DND-41 (cell line): ENCODE measurements at regions not wholly inside any gene's neighbourhood (a gene's known extent, or its start where the extent isn't known, plus 50 kb on each side); places are given as distances from the start of the nearest gene placed in this dataset.

Experiments
- ATAC-seq: fragments of 200-7000 bp; cut with Tn5 transposase; 3 replicates; pipeline ENCODE4 v1.9.1; 2021; ENCODE audit warnings: low read depth; ENCODE audit not compliant: insufficient read depth
- DNase-seq: peaks from one replicate; pipeline ENCODE4 v3.0.0-alpha.2; 2020
- H2AFZ ChIP-seq: 2 replicates; pipeline ENCODE4 v1.6.0; 2012; ENCODE audit warnings: low read depth, low read length
- H3K27ac ChIP-seq: 2 replicates; pipeline ENCODE4 v1.5.1; 2012; ENCODE audit warnings: low read length, inconsistent platforms
- H3K27me3 ChIP-seq: fragments of 200-600 bp; sonication (generic); 2 replicates; pipeline ENCODE4 v1.6.0; 2012; ENCODE audit warnings: low read length, mild to moderate bottlenecking, inconsistent platforms; ENCODE audit not compliant: insufficient read depth, poor library complexity
- H3K36me3 ChIP-seq: 2 replicates; pipeline ENCODE4 v1.5.1; 2012; ENCODE audit warnings: low read length, inconsistent platforms; ENCODE audit not compliant: insufficient read depth
- H3K4me1 ChIP-seq: 2 replicates; pipeline ENCODE4 v1.5.1; 2012; ENCODE audit warnings: mild to moderate bottlenecking, low read length; ENCODE audit not compliant: insufficient read depth
- H3K4me2 ChIP-seq: 2 replicates; pipeline ENCODE4 v1.6.0; 2012; ENCODE audit warnings: mild to moderate bottlenecking, moderate library complexity, low read length, inconsistent platforms; ENCODE audit not compliant: insufficient read depth
- H3K4me3 ChIP-seq, 2 experiments: fragments of 200-600 bp in 1 of 2; shearing (Covaris generic) in 1 of 2; 2 replicates each; pipeline ENCODE4 v1.5.1; 2012 to 2016; ENCODE audit warnings: inconsistent platforms in 2 of 2, low read length in 2 of 2, mild to moderate bottlenecking in 2 of 2, low read depth in 1 of 2, moderate library complexity in 1 of 2
- H3K79me2 ChIP-seq: 2 replicates; pipeline ENCODE4 v1.6.0; 2012; ENCODE audit warnings: low read length, inconsistent platforms; ENCODE audit not compliant: insufficient read depth
- H3K9ac ChIP-seq: 2 replicates; pipeline ENCODE4 v1.6.0; 2012; ENCODE audit warnings: low read depth, mild to moderate bottlenecking, inconsistent platforms, low read length, moderate library complexity
- H3K9me3 ChIP-seq: 2 replicates; pipeline ENCODE4 v1.5.1; 2012; ENCODE audit warnings: low read length, moderate library complexity, mild to moderate bottlenecking, inconsistent platforms; ENCODE audit not compliant: insufficient read depth, severe bottlenecking
- H4K20me1 ChIP-seq: 2 replicates; pipeline ENCODE4 v1.6.0; 2012; ENCODE audit warnings: low read length; ENCODE audit not compliant: insufficient read depth
- CTCF ChIP-seq: IDR thresholded peaks from 2 replicates; pipeline ENCODE4 v1.5.1; 2012; ENCODE audit warnings: borderline replicate concordance, low read length, moderate library complexity, mild to moderate bottlenecking; ENCODE audit not compliant: poor library complexity, severe bottlenecking; ENCODE audit errors: extremely low read depth
- EZH2 ChIP-seq: IDR thresholded peaks from 3 replicates; pipeline ENCODE4 v1.6.1; 2012; ENCODE audit warnings: borderline replicate concordance, low read depth, mild to moderate bottlenecking, moderate library complexity, low read length, inconsistent platforms; ENCODE audit not compliant: severe bottlenecking

GRCh38 chr9:78547831-78548230 is 250.9 kb downstream of the PSAT1 start:
- ATAC-seq (no peak), DNase-seq (no peak)
- Histone ChIP-seq H3K4me3 (no peak overlapping the region), H3K79me2 (no peaks in the 10 kb centered on the region), H4K20me1 (no peaks in the 10 kb centered on the region), H3K9ac (no peak overlapping the region), H3K9me3 (no peaks in the 10 kb centered on the region), H2AFZ (no peak overlapping the region), H3K4me1 (no peaks in the 10 kb centered on the region), H3K27me3 (no peaks in the 10 kb centered on the region), H3K27ac (no peak overlapping the region), H3K4me2 (no peak overlapping the region), H3K36me3 (no peaks in the 10 kb centered on the region)
- no peak for TF ChIP-seq EZH2
- no peak for TF ChIP-seq CTCF

- H3K79me2 ChIP-seq: no peaks in the 10 kb centered on the region
- H3K4me1 ChIP-seq: no peaks in the 10 kb centered on the region
- no peak for DNase-seq
- no peaks in the 10 kb centered on the region for H3K36me3 ChIP-seq
- no peak overlapping the region for H3K4me3 ChIP-seq
- H4K20me1 ChIP-seq: no peaks in the 10 kb centered on the region
- TF ChIP-seq CTCF (no peak), EZH2 (no peak)
- H2AFZ ChIP-seq: no peak overlapping the region
- no peak overlapping the region for H3K9ac ChIP-seq
- no peaks in the 10 kb centered on the region for H3K9me3 ChIP-seq
- ATAC-seq: no peak
- no peak overlapping the region for H3K27ac ChIP-seq
- no peaks in the 10 kb centered on the region for H3K27me3 ChIP-seq
- no peak overlapping the region for H3K4me2 ChIP-seq
Measured at GRCh38 chr9:78548670-78549069, 251.7 kb downstream of the PSAT1 start.

- no peak for DNase-seq
- Histone ChIP-seq H3K36me3 (no peaks in the 10 kb centered on the region), H3K4me2 (no peak overlapping the region), H3K9me3 (no peaks in the 10 kb centered on the region), H2AFZ (no peak overlapping the region), H3K27me3 (no peaks in the 10 kb centered on the region), H3K27ac (no peak overlapping the region), H3K79me2 (no peaks in the 10 kb centered on the region), H3K9ac (no peak overlapping the region), H3K4me1 (no peaks in the 10 kb centered on the region), H3K4me3 (no peak overlapping the region), H4K20me1 (no peaks in the 10 kb centered on the region)
- no peak for ATAC-seq
- no peak for TF ChIP-seq CTCF
- no peak for TF ChIP-seq EZH2
Measured at GRCh38 chr9:78549711-78550110, 252.8 kb downstream of the PSAT1 start.

- Histone ChIP-seq H3K27ac (no peak overlapping the region), H3K27me3 (no peaks in the 10 kb centered on the region), H3K4me2 (no peak overlapping the region), H3K4me1 (no peaks in the 10 kb centered on the region), H2AFZ (no peak overlapping the region), H3K9ac (no peak overlapping the region), H4K20me1 (no peaks in the 10 kb centered on the region), H3K79me2 (no peaks in the 10 kb centered on the region), H3K36me3 (no peaks in the 10 kb centered on the region), H3K9me3 (no peaks in the 10 kb centered on the region), H3K4me3 (no peak overlapping the region)
- TF ChIP-seq EZH2: no peak
- no peak for TF ChIP-seq CTCF
- no peak for DNase-seq
- no peak for ATAC-seq
Measured at GRCh38 chr9:78552802-78553201, 255.9 kb downstream of the PSAT1 start.
